CD8-positive, alpha-beta memory T cell (primary cell): ENCODE measurements at regions not wholly inside any gene's neighbourhood (a gene's known extent, or its start where the extent isn't known, plus 50 kb on each side); places are given as distances from the start of the nearest gene placed in this dataset.

ENCODE experiments used
- CTCF ChIA-PET: fragments of 350-600 bp; sonication (Branson Sonifier 250); formaldehyde crosslinking; loops from one replicate; lab custom pipeline; 2021; ENCODE audit warnings: antibody characterized with exemption; lab: Charles Lee
- POLR2A ChIA-PET: fragments of 350-600 bp; sonication (Branson Sonifier 250); formaldehyde crosslinking; loops from one replicate; lab custom pipeline; 2021; ENCODE audit warnings: antibody characterized with exemption; lab: Charles Lee
- DNase-seq, 5 donors: peaks; one replicate each; pipeline versions ENCODE4 v3.0.0 to v3.0.0-alpha.2; 2020 to 2022; ENCODE audit warnings: mixed read lengths in 1 of 5
- H3K27ac ChIP-seq: one replicate; pipeline ENCODE4 v1.7.0; 2013; ENCODE audit warnings: low read depth, mild to moderate bottlenecking, low read length, moderate library complexity
- H3K27me3 ChIP-seq: 2 replicates; pipeline ENCODE4 v1.7.0; 2013; ENCODE audit warnings: low read length, mild to moderate bottlenecking; ENCODE audit not compliant: insufficient read depth, poor library complexity, severe bottlenecking
- H3K36me3 ChIP-seq: 2 replicates; pipeline ENCODE4 v1.7.0; 2013; ENCODE audit warnings: mild to moderate bottlenecking, low read length, moderate library complexity; ENCODE audit not compliant: insufficient read depth
- H3K4me1 ChIP-seq: 2 replicates; pipeline ENCODE4 v1.7.0; 2013; ENCODE audit warnings: mild to moderate bottlenecking, low read length, moderate library complexity; ENCODE audit not compliant: insufficient read depth
- H3K4me3 ChIP-seq: 2 replicates; pipeline ENCODE4 v1.7.0; 2013; ENCODE audit warnings: mild to moderate bottlenecking, low read length
- H3K9me3 ChIP-seq: 2 replicates; pipeline ENCODE4 v1.7.0; 2013; ENCODE audit warnings: mild to moderate bottlenecking, low read length
- H3K27ac Mint-ChIP-seq, 8 donors: one replicate each; pipeline ENCODE4 v1.8.0; 2020 to 2021; ENCODE audit warnings: mixed read lengths in 8 of 8, mild to moderate bottlenecking in 6 of 8, inconsistent platforms in 3 of 8, moderate library complexity in 3 of 8
- H3K27me3 Mint-ChIP-seq, 2 donors: one replicate each; pipeline ENCODE4 v1.8.0; 2020 to 2021; ENCODE audit warnings: mixed read lengths in 2 of 2, mild to moderate bottlenecking in 1 of 2, moderate library complexity in 1 of 2
- H3K36me3 Mint-ChIP-seq, 3 donors: one replicate each; pipeline ENCODE4 v1.8.0; 2020 to 2021; ENCODE audit warnings: mixed read lengths in 3 of 3, inconsistent platforms in 1 of 3, mild to moderate bottlenecking in 1 of 3
- H3K4me1 Mint-ChIP-seq, 3 donors: one replicate each; pipeline ENCODE4 v1.8.0; 2020 to 2021; ENCODE audit warnings: mixed read lengths in 3 of 3, inconsistent platforms in 1 of 3, mild to moderate bottlenecking in 1 of 3
- H3K4me3 Mint-ChIP-seq, 7 donors: one replicate each; pipeline ENCODE4 v1.8.0; 2020 to 2021; ENCODE audit warnings: mixed read lengths in 7 of 7, mild to moderate bottlenecking in 6 of 7, moderate library complexity in 4 of 7, inconsistent platforms in 2 of 7
- H3K9me3 Mint-ChIP-seq, 5 donors: one replicate each; pipeline ENCODE4 v1.8.0; 2020 to 2022; ENCODE audit warnings: mixed read lengths in 5 of 5, mild to moderate bottlenecking in 3 of 5, moderate library complexity in 2 of 5, inconsistent platforms in 1 of 5

GRCh38 chr20:24131281-24131680, 142.7 kb upstream of the GGTLC1 start:
- H3K4me3 ChIP-seq = no peak overlapping the region
- no peaks in the 10 kb centered on the region for H3K4me1 ChIP-seq
- H3K27me3 Mint-ChIP-seq = peaks cover 2 to 3% of the 10 kb centered on the region in 2 donors
- DNase-seq = no peak
- no peaks in the 10 kb centered on the region for H3K36me3 ChIP-seq
- no peaks in the 10 kb centered on the region for H3K36me3 Mint-ChIP-seq
- H3K9me3 ChIP-seq = no peaks in the 10 kb centered on the region
- CTCF ChIA-PET = interaction anchor here (1.0 kb wide), 1 partner anchor 30 kb away, joined by 3 read pairs; no protein-coding TSS in a partner anchor
- no peaks in the 10 kb centered on the region for H3K9me3 Mint-ChIP-seq
- H3K27ac ChIP-seq = no peak overlapping the region
- H3K4me3 Mint-ChIP-seq = no peak overlapping the region
- H3K4me1 Mint-ChIP-seq = peaks cover 6 to 9% (median 6%) of the 10 kb centered on the region in 3 donors
- POLR2A ChIA-PET = no interaction called here
- H3K27ac Mint-ChIP-seq = peak overlapping the region in 1 of 8 donors; percentile 56
- no peaks in the 10 kb centered on the region for H3K27me3 ChIP-seq

- Histone ChIP-seq H3K9me3 (no peaks in the 10 kb centered on the region), H3K27ac (no peak overlapping the region), H3K4me3 (no peak overlapping the region), H3K27me3 (no peaks in the 10 kb centered on the region), H3K36me3 (no peaks in the 10 kb centered on the region), H3K4me1 (no peaks in the 10 kb centered on the region)
- Mint-ChIP-seq H3K36me3 (no peaks in the 10 kb centered on the region), H3K4me1 (peaks cover 6 to 9% (median 6%) of the 10 kb centered on the region in 3 donors), H3K27me3 (peaks cover 4 to 5% of the 10 kb centered on the region in 2 donors), H3K4me3 (no peak overlapping the region), H3K27ac (no peak overlapping the region), H3K9me3 (no peaks in the 10 kb centered on the region)
- ChIA-PET POLR2A (no interaction called here), CTCF (no interaction called here)
- no peak for DNase-seq
Observed at GRCh38 chr20:24129641-24130040, 141.1 kb upstream of the GGTLC1 start.

DNA sequence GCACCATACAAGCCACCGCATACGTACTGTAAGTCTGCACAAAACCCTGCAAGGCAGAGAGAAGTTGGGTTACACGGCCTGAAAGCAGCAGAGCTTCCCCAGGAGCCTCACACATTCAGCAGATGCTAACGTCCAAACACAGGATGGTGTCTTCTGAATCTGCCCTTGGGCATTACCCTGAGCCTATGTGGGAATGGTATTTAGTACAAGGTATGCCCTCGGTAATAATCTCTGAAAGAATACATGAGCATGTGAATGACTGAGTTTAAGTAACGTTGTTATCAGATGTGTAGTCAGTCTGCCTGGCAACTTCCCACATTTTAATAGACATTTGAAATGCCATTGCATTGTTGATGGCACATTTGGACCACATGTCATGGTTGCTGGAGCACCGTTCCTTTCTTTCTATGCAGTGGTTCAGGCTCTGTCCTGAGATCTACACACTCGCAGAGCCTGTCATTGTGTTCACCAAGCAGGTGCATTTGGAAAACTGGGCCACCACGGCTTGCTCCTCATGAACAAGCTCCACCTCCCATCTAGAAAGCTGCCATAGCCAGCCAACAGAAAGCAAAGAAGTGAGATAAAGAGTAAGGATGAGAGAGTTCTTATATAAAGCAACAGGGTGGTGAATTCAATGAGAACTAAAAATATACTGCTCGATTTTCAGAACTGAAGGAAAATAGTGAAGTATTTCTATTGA, 136.5 kb upstream of the GGTLC1 start:
- Mint-ChIP-seq H3K27me3 (peaks cover 6 to 17% of the 10 kb centered on the region in 2 donors), H3K27ac (no peak overlapping the region), H3K4me3 (no peak overlapping the region), H3K9me3 (peaks cover 0 to 4% (median 0%) of the 10 kb centered on the region in 5 donors), H3K4me1 (no peaks in the 10 kb centered on the region), H3K36me3 (no peaks in the 10 kb centered on the region)
- ChIA-PET POLR2A (no interaction called here), CTCF (no interaction called here)
- Histone ChIP-seq H3K27ac (no peak overlapping the region), H3K27me3 (no peaks in the 10 kb centered on the region), H3K36me3 (no peaks in the 10 kb centered on the region), H3K4me3 (no peak overlapping the region), H3K4me1 (no peaks in the 10 kb centered on the region), H3K9me3 (no peaks in the 10 kb centered on the region)
- DNase-seq = no peak

DNA sequence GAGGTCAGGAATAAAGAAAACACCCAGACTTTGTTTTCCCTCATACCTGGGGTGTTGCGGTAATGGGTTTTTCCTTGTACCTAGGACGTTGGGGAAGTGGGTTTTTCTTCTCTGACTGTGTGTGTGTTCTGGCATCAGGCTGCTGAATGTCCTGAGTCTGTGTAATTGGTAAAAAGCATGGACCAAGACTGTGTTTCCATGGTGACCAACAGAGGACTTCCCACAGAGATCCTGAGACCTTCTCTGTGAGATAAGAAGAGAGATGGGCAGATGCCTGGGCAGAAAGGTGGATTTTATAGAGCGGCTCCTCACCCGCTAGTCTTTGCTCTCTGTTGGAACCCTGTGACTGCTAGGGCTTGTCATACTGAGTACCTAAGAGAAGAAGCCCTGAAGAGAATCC, 135.4 kb upstream of the GGTLC1 start:
- Mint-ChIP-seq H3K27me3 (peaks cover 12 to 20% of the 10 kb centered on the region in 2 donors), H3K9me3 (peaks cover 0 to 4% (median 0%) of the 10 kb centered on the region in 5 donors)
- no peak for DNase-seq

DNA sequence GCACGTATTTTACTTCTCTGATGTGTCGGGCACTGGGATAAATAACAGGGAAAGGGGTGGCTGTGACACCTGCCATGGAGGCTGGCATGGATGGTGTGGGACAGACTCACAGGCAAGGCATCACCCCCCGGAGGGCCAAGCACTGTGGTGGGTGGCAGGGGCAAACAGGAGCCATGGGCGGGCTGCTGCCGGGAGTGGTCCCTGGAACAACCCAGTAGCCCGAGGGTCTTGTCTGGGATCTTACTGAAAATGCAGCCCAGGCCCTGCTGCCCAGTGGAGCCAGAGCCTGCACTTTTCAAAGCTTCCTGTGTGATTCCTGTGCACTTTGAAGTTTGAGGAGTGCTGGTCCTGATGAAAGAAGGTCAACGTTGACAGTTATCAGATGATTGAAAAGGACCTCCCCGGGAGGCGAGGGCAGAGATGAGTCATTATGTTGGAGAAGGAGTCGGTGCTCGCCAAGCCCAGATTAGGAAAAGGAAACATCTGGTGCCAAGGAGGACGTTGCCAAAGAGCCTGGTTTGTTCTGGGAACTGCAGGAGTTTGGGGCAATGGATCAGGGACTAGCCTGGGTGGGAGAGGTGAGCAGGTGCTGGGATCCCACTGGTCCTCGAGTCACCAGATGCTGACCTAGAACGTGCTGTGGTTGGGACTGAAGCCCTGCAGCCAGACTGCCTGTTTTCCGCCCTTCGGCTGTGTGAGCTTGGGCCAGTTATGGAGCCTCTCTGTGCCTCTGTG, 130.0 kb upstream of the GGTLC1 start:
- Histone ChIP-seq H3K36me3 (no peaks in the 10 kb centered on the region), H3K9me3 (no peaks in the 10 kb centered on the region), H3K27ac (no peak overlapping the region), H3K4me1 (no peaks in the 10 kb centered on the region), H3K4me3 (no peak overlapping the region), H3K27me3 (no peaks in the 10 kb centered on the region)
- H3K4me1 Mint-ChIP-seq = peaks cover 0 to 5% (median 0%) of the 10 kb centered on the region in 3 donors
- peaks cover 22 to 28% of the 10 kb centered on the region in 2 donors for H3K27me3 Mint-ChIP-seq
- ChIA-PET CTCF (no interaction called here), POLR2A (no interaction called here)
- no peak overlapping the region for H3K4me3 Mint-ChIP-seq
- H3K36me3 Mint-ChIP-seq = no peaks in the 10 kb centered on the region
- DNase-seq = no peak
- H3K9me3 Mint-ChIP-seq = peaks cover 0 to 4% (median 0%) of the 10 kb centered on the region in 5 donors
- peak overlapping the region in 1 of 8 donors; percentile 67 for H3K27ac Mint-ChIP-seq

More for the DNA sequence above, 135.4 kb upstream of the GGTLC1 start:
- no peaks in the 10 kb centered on the region for H3K36me3 Mint-ChIP-seq
- Histone ChIP-seq H3K4me3 (no peak overlapping the region), H3K27me3 (no peaks in the 10 kb centered on the region), H3K4me1 (no peaks in the 10 kb centered on the region), H3K9me3 (no peaks in the 10 kb centered on the region), H3K27ac (no peak overlapping the region), H3K36me3 (no peaks in the 10 kb centered on the region)
- H3K27ac Mint-ChIP-seq = no peak overlapping the region
- no peaks in the 10 kb centered on the region for H3K4me1 Mint-ChIP-seq
- CTCF ChIA-PET = no interaction called here
- H3K4me3 Mint-ChIP-seq = no peak overlapping the region
- POLR2A ChIA-PET = no interaction called here

DNA sequence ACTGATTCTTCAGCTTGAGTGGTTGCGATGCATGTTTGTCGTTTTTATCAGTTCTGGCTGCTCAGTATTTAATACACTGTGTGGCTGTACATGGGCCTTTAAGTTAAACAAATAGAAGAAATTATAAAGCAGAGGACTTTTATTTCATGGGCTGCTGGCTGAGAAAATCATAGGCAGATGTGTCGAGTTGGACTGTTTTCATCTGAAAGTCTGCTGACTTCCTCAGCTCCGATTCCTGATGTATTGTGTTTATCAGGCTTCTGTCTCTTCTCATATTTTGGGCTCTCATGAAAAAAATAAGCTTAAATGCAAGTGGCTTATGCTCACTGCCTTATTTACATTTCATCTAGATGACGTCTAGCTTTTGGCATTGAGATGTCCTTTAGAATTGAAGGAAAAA, 129.5 kb upstream of the GGTLC1 start:
- Histone ChIP-seq H3K4me3 (no peak overlapping the region), H3K36me3 (no peaks in the 10 kb centered on the region), H3K4me1 (no peaks in the 10 kb centered on the region), H3K9me3 (no peaks in the 10 kb centered on the region), H3K27me3 (no peaks in the 10 kb centered on the region), H3K27ac (no peak overlapping the region)
- no peak overlapping the region for H3K4me3 Mint-ChIP-seq
- no peak for DNase-seq
- H3K9me3 Mint-ChIP-seq = peaks cover 0 to 4% (median 0%) of the 10 kb centered on the region in 5 donors
- no peaks in the 10 kb centered on the region for H3K36me3 Mint-ChIP-seq
- peaks cover 16 to 28% of the 10 kb centered on the region in 2 donors for H3K27me3 Mint-ChIP-seq
- H3K27ac Mint-ChIP-seq = peak overlapping the region in 1 of 8 donors; percentile 67
- peaks cover 0 to 5% (median 0%) of the 10 kb centered on the region in 3 donors for H3K4me1 Mint-ChIP-seq
- ChIA-PET POLR2A (no interaction called here), CTCF (no interaction called here)

- Histone ChIP-seq H3K4me1 (no peaks in the 10 kb centered on the region), H3K4me3 (no peak overlapping the region), H3K27ac (no peak overlapping the region), H3K9me3 (no peaks in the 10 kb centered on the region), H3K27me3 (no peaks in the 10 kb centered on the region), H3K36me3 (no peaks in the 10 kb centered on the region)
- ChIA-PET POLR2A (no interaction called here), CTCF (no interaction called here)
- Mint-ChIP-seq H3K27ac (peak overlapping the region in 1 of 8 donors; percentile 44), H3K4me3 (no peak overlapping the region), H3K9me3 (peaks cover 0 to 4% (median 0%) of the 10 kb centered on the region in 5 donors), H3K4me1 (peaks cover 0 to 5% (median 0%) of the 10 kb centered on the region in 3 donors), H3K36me3 (no peaks in the 10 kb centered on the region), H3K27me3 (peaks cover 16 to 30% of the 10 kb centered on the region in 2 donors)
- no peak for DNase-seq
Observed at GRCh38 chr20:24117383-24117782, 128.8 kb upstream of the GGTLC1 start.

GRCh38 chr20:24116611-24117010, 128.0 kb upstream of the GGTLC1 start:
- Histone ChIP-seq H3K36me3 (no peaks in the 10 kb centered on the region), H3K27ac (no peak overlapping the region), H3K4me3 (no peak overlapping the region), H3K9me3 (no peaks in the 10 kb centered on the region), H3K27me3 (no peaks in the 10 kb centered on the region), H3K4me1 (no peaks in the 10 kb centered on the region)
- ChIA-PET POLR2A (no interaction called here), CTCF (no interaction called here)
- Mint-ChIP-seq H3K36me3 (no peaks in the 10 kb centered on the region), H3K9me3 (peaks cover 0 to 4% (median 0%) of the 10 kb centered on the region in 5 donors), H3K27ac (no peak overlapping the region), H3K27me3 (peaks cover 14 to 30% of the 10 kb centered on the region in 2 donors), H3K4me3 (no peak overlapping the region), H3K4me1 (peaks cover 0 to 5% (median 0%) of the 10 kb centered on the region in 3 donors)
- no peak for DNase-seq
